Glutamatergic neuron (in vitro differentiated cells): ENCODE measurements at regions not wholly inside any gene's neighbourhood (a gene's known extent, or its start where the extent isn't known, plus 50 kb on each side); places are given as distances from the start of the nearest gene placed in this dataset.

Experiments
- DNase-seq: peaks from one replicate; pipeline ENCODE4 v3.0.0; 2022
- H3K27ac Mint-ChIP-seq: one replicate; pipeline ENCODE4 v1.8.0; 2020; ENCODE audit warnings: mild to moderate bottlenecking, mixed read lengths, inconsistent platforms; ENCODE audit not compliant: unreplicated experiment
- H3K27me3 Mint-ChIP-seq: one replicate; pipeline ENCODE4 v1.8.0; 2020; ENCODE audit warnings: mild to moderate bottlenecking, moderate library complexity, mixed read lengths, inconsistent platforms; ENCODE audit not compliant: unreplicated experiment
- H3K36me3 Mint-ChIP-seq: one replicate; pipeline ENCODE4 v1.8.0; 2020; ENCODE audit warnings: mild to moderate bottlenecking, mixed read lengths, inconsistent platforms; ENCODE audit not compliant: unreplicated experiment
- H3K4me1 Mint-ChIP-seq: one replicate; pipeline ENCODE4 v1.8.0; 2020; ENCODE audit warnings: mild to moderate bottlenecking, low read depth, mixed read lengths, inconsistent platforms; ENCODE audit not compliant: unreplicated experiment
- H3K4me3 Mint-ChIP-seq: one replicate; pipeline ENCODE4 v1.8.0; 2020; ENCODE audit warnings: mild to moderate bottlenecking, mixed read lengths, inconsistent platforms; ENCODE audit not compliant: unreplicated experiment
- H3K9me3 Mint-ChIP-seq: one replicate; pipeline ENCODE4 v1.8.0; 2020; ENCODE audit warnings: mild to moderate bottlenecking, moderate library complexity, mixed read lengths, inconsistent platforms; ENCODE audit not compliant: unreplicated experiment
- TF ChIP-seq, protein P1 (sequence below): fragments of 200-600 bp; sonication (generic); IDR thresholded peaks from one replicate; pipeline ENCODE4 v1.5.0; 2021; ENCODE audit not compliant: partially characterized antibody, unreplicated experiment

GRCh38 chr4:167652267-167652666 lies 418.0 kb upstream of the SPOCK3 start:
- no peak for DNase-seq
- H3K27ac Mint-ChIP-seq = no peak overlapping the region
- no peaks in the 10 kb centered on the region for H3K4me1 Mint-ChIP-seq
- no peak overlapping the region for H3K4me3 Mint-ChIP-seq
- H3K36me3 Mint-ChIP-seq = no peaks in the 10 kb centered on the region
- H3K27me3 Mint-ChIP-seq = no peaks in the 10 kb centered on the region
- no peaks in the 10 kb centered on the region for H3K9me3 Mint-ChIP-seq
- TF ChIP-seq, protein P1, sequence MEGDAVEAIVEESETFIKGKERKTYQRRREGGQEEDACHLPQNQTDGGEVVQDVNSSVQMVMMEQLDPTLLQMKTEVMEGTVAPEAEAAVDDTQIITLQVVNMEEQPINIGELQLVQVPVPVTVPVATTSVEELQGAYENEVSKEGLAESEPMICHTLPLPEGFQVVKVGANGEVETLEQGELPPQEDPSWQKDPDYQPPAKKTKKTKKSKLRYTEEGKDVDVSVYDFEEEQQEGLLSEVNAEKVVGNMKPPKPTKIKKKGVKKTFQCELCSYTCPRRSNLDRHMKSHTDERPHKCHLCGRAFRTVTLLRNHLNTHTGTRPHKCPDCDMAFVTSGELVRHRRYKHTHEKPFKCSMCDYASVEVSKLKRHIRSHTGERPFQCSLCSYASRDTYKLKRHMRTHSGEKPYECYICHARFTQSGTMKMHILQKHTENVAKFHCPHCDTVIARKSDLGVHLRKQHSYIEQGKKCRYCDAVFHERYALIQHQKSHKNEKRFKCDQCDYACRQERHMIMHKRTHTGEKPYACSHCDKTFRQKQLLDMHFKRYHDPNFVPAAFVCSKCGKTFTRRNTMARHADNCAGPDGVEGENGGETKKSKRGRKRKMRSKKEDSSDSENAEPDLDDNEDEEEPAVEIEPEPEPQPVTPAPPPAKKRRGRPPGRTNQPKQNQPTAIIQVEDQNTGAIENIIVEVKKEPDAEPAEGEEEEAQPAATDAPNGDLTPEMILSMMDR = no peak

GRCh38 chr4:167688660-167689142 lies 403.6 kb upstream of the ANXA10 start:
- H3K4me3 Mint-ChIP-seq = peak overlapping the region; percentile 41
- peak overlapping the region; percentile 60 for H3K27ac Mint-ChIP-seq
- TF ChIP-seq, protein P1 = no peak

DNA sequence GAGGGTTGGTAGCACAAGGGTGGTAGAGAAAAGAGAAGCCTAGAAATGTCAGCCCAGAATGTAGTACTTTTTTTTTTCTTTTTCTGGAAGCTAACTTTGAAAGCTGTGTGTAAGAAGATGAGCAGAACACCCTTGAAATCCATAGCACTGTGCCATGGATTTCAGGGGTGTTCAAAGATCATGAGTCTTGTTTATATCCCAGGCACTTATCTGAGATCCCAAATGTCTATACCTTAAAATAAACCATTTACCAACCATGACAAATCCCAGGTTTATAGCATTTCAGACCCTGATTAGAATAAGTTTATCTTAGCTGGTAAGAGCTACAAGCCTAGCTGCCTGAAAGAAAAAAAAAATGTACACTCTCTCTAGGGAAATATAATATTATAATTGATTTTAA lies 389.9 kb upstream of the ANXA10 start:
- no peaks in the 10 kb centered on the region for H3K9me3 Mint-ChIP-seq
- no peaks in the 10 kb centered on the region for H3K27me3 Mint-ChIP-seq

More at GRCh38 chr4:167688660-167689142, 403.6 kb upstream of the ANXA10 start:
- H3K36me3 Mint-ChIP-seq = no peaks in the 10 kb centered on the region
- no peaks in the 10 kb centered on the region for H3K4me1 Mint-ChIP-seq
- no peaks in the 10 kb centered on the region for H3K9me3 Mint-ChIP-seq
- H3K27me3 Mint-ChIP-seq = no peaks in the 10 kb centered on the region
- no peak for DNase-seq

GRCh38 chr4:167711517-167711916 lies 380.8 kb upstream of the ANXA10 start:
- H3K36me3 Mint-ChIP-seq = no peaks in the 10 kb centered on the region
- no peak for DNase-seq
- no peak overlapping the region for H3K4me3 Mint-ChIP-seq
- TF ChIP-seq, protein P1 = no peak
- no peaks in the 10 kb centered on the region for H3K27me3 Mint-ChIP-seq
- no peak overlapping the region for H3K27ac Mint-ChIP-seq
- no peaks in the 10 kb centered on the region for H3K9me3 Mint-ChIP-seq
- no peaks in the 10 kb centered on the region for H3K4me1 Mint-ChIP-seq

More for the DNA sequence above, 389.9 kb upstream of the ANXA10 start:
- H3K4me3 Mint-ChIP-seq = no peak overlapping the region
- TF ChIP-seq, protein P1 = no peak
- H3K27ac Mint-ChIP-seq = no peak overlapping the region
- no peaks in the 10 kb centered on the region for H3K4me1 Mint-ChIP-seq
- DNase-seq = no peak
- H3K36me3 Mint-ChIP-seq = no peaks in the 10 kb centered on the region

GRCh38 chr4:167713756-167714155 lies 378.6 kb upstream of the ANXA10 start:
- no peak overlapping the region for H3K4me3 Mint-ChIP-seq
- no peaks in the 10 kb centered on the region for H3K4me1 Mint-ChIP-seq
- no peaks in the 10 kb centered on the region for H3K27me3 Mint-ChIP-seq
- no peak for DNase-seq
- no peaks in the 10 kb centered on the region for H3K36me3 Mint-ChIP-seq
- no peaks in the 10 kb centered on the region for H3K9me3 Mint-ChIP-seq
- no peak overlapping the region for H3K27ac Mint-ChIP-seq
- TF ChIP-seq, protein P1 = no peak
